ENCODE measurements at regions not wholly inside any gene's neighbourhood (a gene's known extent, or its start where the extent isn't known, plus 50 kb on each side); places are given as distances from the start of the nearest gene placed in this dataset.

DNA sequence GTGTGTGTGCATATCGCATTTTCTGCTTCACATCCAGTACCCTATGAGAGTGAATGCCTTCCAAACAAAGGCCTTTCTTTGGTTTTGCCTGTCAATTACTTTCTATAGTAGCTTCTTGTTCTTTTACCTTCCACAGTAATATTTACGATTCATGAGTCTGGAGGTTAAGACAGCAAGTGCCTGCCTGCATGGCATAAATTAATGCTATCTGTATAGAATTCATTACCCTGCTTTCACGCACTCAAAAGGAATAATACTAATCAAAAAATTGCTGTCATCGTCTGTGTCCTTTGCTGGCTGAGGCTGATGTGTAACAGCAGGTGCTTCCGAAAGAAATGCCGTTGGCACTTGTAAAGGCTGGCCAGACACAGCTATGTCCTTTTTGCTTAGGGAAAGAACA, 1304.4 kb upstream of the CDH6 start:
- H3K36me3 ChIP-seq (ENCODE audit: control insufficient read depth, insufficient read depth, low read length), result no peaks in the 10 kb centered on the region
- DNase-seq (ENCODE audit: extremely low read depth, insufficient read length), result no peak
- no peaks in the 10 kb centered on the region for H3K27me3 ChIP-seq (replicated peaks; ENCODE audit: control insufficient read depth, insufficient read depth, low read length)
- TF ChIP-seq, protein P1, sequence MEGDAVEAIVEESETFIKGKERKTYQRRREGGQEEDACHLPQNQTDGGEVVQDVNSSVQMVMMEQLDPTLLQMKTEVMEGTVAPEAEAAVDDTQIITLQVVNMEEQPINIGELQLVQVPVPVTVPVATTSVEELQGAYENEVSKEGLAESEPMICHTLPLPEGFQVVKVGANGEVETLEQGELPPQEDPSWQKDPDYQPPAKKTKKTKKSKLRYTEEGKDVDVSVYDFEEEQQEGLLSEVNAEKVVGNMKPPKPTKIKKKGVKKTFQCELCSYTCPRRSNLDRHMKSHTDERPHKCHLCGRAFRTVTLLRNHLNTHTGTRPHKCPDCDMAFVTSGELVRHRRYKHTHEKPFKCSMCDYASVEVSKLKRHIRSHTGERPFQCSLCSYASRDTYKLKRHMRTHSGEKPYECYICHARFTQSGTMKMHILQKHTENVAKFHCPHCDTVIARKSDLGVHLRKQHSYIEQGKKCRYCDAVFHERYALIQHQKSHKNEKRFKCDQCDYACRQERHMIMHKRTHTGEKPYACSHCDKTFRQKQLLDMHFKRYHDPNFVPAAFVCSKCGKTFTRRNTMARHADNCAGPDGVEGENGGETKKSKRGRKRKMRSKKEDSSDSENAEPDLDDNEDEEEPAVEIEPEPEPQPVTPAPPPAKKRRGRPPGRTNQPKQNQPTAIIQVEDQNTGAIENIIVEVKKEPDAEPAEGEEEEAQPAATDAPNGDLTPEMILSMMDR (IDR thresholded peaks at IDR 0.05; ENCODE audit: insufficient read depth, low read length, poor library complexity, severe bottlenecking), result no peak
- H3K4me3 ChIP-seq (replicated peaks; ENCODE audit: low read depth, low read length), result no peak overlapping the region

DNA sequence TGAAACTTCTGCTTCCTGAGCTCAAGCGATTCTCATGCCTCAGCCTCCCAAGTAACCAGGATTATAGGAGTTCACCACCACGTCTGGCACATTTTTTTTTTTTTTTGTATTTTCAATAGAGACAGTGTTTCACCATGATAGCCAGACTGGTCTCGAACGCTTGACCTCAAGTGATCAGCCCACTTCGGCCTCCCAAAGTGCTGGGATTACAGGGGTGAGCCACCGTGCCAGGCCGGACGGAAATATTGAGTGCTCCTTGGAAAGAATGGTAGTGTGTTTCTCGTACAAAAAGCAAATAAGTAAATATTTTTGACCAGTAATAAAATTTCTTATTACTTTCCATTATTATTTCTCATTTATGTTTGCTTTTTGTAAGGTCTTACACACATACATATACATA, 1307.9 kb upstream of the CDH6 start:
- TF ChIP-seq, protein P1 (IDR thresholded peaks at IDR 0.05; ENCODE audit: insufficient read depth, low read length, poor library complexity, severe bottlenecking), result no peak
- Histone ChIP-seq H3K27me3 (replicated peaks; ENCODE audit: control insufficient read depth, insufficient read depth, low read length) (no peaks in the 10 kb centered on the region), H3K4me3 (replicated peaks; ENCODE audit: low read depth, low read length) (no peak overlapping the region), H3K36me3 (ENCODE audit: control insufficient read depth, insufficient read depth, low read length) (no peaks in the 10 kb centered on the region)
- no peak for DNase-seq (ENCODE audit: extremely low read depth, insufficient read length)

DNA sequence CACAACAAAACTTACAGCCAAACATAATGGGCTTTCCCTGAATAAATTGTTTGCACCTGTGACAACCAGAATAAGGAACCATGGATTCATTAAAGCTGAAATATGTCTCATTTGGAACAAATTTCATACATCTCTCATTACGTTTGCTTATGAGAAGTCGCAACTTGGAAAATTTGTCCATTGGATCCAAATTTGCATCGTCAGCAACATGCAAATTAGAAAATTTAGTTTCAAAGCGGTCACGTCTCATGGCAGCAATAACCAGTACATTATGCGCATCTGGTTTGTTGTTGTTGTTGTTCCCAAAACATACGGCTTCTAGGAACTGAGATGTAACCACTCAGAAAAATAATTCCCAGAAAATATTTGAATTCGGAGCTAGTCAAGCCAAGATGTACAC, 1311.5 kb upstream of the CDH6 start:
- DNase-seq (ENCODE audit: extremely low read depth, insufficient read length), result no peak
- no peaks in the 10 kb centered on the region for H3K27me3 ChIP-seq (replicated peaks; ENCODE audit: control insufficient read depth, insufficient read depth, low read length)
- H3K4me3 ChIP-seq (replicated peaks; ENCODE audit: low read depth, low read length), result no peak overlapping the region
- TF ChIP-seq, protein P1 (IDR thresholded peaks at IDR 0.05; ENCODE audit: insufficient read depth, low read length, poor library complexity, severe bottlenecking), result no peak
- H3K36me3 ChIP-seq (ENCODE audit: control insufficient read depth, insufficient read depth, low read length), result no peaks in the 10 kb centered on the region

DNA sequence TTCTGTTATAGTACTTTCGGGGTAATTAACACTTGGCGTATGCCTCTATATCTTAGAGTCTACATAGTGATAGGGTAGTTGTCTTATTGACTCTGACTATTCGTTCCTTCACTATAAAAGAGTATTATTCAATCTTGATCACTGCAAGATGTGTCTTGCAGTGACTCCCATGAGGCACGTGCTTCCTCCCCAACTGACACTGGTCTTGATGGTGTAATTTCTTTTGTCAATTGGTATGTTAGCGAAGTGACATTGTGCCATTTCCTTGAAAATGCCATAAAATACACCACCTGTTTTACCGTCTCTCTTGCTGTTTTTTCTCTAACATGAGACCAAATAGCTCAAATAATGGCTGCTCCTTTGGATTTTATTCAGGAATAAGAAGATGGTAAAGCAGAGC, 1314.1 kb upstream of the CDH6 start:
- TF ChIP-seq, protein P1 (IDR thresholded peaks at IDR 0.05; ENCODE audit: insufficient read depth, low read length, poor library complexity, severe bottlenecking), result no peak
- Histone ChIP-seq H3K27me3 (replicated peaks; ENCODE audit: control insufficient read depth, insufficient read depth, low read length) (no peaks in the 10 kb centered on the region), H3K36me3 (ENCODE audit: control insufficient read depth, insufficient read depth, low read length) (no peaks in the 10 kb centered on the region), H3K4me3 (replicated peaks; ENCODE audit: low read depth, low read length) (no peak overlapping the region)
- DNase-seq (ENCODE audit: extremely low read depth, insufficient read length), result no peak

DNA sequence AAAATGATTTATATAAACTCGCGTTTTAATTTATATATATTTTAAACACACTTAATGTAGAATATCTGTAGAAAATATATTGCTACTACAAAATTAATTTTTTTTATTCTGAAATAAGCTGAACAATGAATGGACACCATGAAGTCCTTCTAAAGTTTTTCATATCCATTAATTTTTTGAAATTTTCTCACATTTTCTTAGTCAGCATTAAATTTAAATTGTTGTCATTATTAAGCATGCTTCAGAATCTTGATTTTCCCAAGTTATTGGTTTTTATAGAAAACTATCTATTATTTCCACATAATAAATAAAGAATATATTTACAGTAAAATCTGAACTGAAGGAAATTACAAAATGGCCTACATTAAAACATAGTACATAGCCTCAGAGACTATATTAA, 1314.9 kb upstream of the CDH6 start:
- Histone ChIP-seq H3K4me3 (replicated peaks; ENCODE audit: low read depth, low read length) (no peak overlapping the region), H3K27me3 (replicated peaks; ENCODE audit: control insufficient read depth, insufficient read depth, low read length) (no peaks in the 10 kb centered on the region), H3K36me3 (ENCODE audit: control insufficient read depth, insufficient read depth, low read length) (no peaks in the 10 kb centered on the region)
- TF ChIP-seq, protein P1 (IDR thresholded peaks at IDR 0.05; ENCODE audit: insufficient read depth, low read length, poor library complexity, severe bottlenecking), result no peak
- no peak for DNase-seq (ENCODE audit: extremely low read depth, insufficient read length)

DNA sequence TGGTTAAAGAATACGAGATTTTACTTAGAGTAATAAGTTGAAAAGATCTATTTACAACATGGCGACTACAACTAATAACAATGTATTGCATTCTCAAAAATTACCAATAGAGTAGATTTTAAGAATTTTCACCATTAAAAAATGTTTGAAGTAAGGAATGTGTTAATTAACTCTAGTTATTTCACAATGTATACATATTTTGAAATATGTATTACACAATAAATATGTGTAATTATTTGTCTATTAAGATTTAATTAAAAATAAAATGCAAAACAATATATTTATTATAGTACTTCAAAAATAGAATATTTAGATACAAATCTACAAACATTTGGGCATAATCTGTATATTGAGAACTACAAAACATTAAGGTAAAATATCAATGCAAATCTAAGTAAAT, 1326.3 kb upstream of the CDH6 start:
- Histone ChIP-seq H3K36me3 (ENCODE audit: control insufficient read depth, insufficient read depth, low read length) (no peaks in the 10 kb centered on the region), H3K4me3 (replicated peaks; ENCODE audit: low read depth, low read length) (no peak overlapping the region), H3K27me3 (replicated peaks; ENCODE audit: control insufficient read depth, insufficient read depth, low read length) (no peaks in the 10 kb centered on the region)
- no peak for DNase-seq (ENCODE audit: extremely low read depth, insufficient read length)
- TF ChIP-seq, protein P1 (IDR thresholded peaks at IDR 0.05; ENCODE audit: insufficient read depth, low read length, poor library complexity, severe bottlenecking), result no peak

All from GM06990 (cell line).